Mesendoderm (in vitro differentiated cells): ENCODE measurements at regions not wholly inside any gene's neighbourhood (a gene's known extent, or its start where the extent isn't known, plus 50 kb on each side); places are given as distances from the start of the nearest gene placed in this dataset. TPM values are rescaled to one million over a fixed set of nuclear protein-coding genes. Genes with fewer than 3 reads are reported as not detected.

Source experiments
- small RNA-seq: library from polyadenylated mRNA; stranded (forward); fragments of <200 nt; extraction: miRNeasy Mini kit (QIAGEN cat#:217004); gene quantifications from one replicate; pipeline ENCODE3, GENCODE V24; 2013; ENCODE audit not compliant: insufficient read depth

Small RNA genes lying in the stretch of these regions (small RNA-seq; reads per million reads assigned to genes)
- not detected for gene RF00017
